ENCODE measurements at regions not wholly inside any gene's neighbourhood (a gene's known extent, or its start where the extent isn't known, plus 50 kb on each side); places are given as distances from the start of the nearest gene placed in this dataset.

GRCh38 chr2:18856765-18857164 is 267.4 kb upstream of the NT5C1B start:
- no peak for DNase-seq

GRCh38 chr2:18855027-18855426 is 265.7 kb upstream of the NT5C1B start:
- no peak for DNase-seq

GRCh38 chr2:18849841-18850578 is 260.6 kb upstream of the NT5C1B start:
- DNase-seq, result no peak

GRCh38 chr2:18848646-18849045 is 259.3 kb upstream of the NT5C1B start:
- no peak for DNase-seq

GRCh38 chr2:18845854-18846445 is 256.6 kb upstream of the NT5C1B start:
- no peak for DNase-seq

- no peak for DNase-seq
Observed at GRCh38 chr2:18842836-18843235, 253.5 kb upstream of the NT5C1B start.

GRCh38 chr2:18841248-18842150 is 252.1 kb upstream of the NT5C1B start:
- no peak for DNase-seq

GRCh38 chr2:18837240-18837639 is 247.9 kb upstream of the NT5C1B start:
- DNase-seq, result no peak

- no peak for DNase-seq
Observed at GRCh38 chr2:18836436-18836835, 247.1 kb upstream of the NT5C1B start.

GRCh38 chr2:18835787-18836186 is 246.4 kb upstream of the NT5C1B start:
- DNase-seq, result no peak

- no peak for DNase-seq
Observed at GRCh38 chr2:18834341-18834740, 245.0 kb upstream of the NT5C1B start.

- DNase-seq, result no peak
Observed at GRCh38 chr2:18833941-18834340, 244.6 kb upstream of the NT5C1B start.

- no peak for DNase-seq
Observed at GRCh38 chr2:18831916-18832510, 242.6 kb upstream of the NT5C1B start.

GRCh38 chr2:18830962-18831361 is 241.6 kb upstream of the NT5C1B start:
- no peak for DNase-seq

- DNase-seq, result no peak
Observed at GRCh38 chr2:18829976-18830375, 240.6 kb upstream of the NT5C1B start.

GRCh38 chr2:18829251-18829902 is 240.0 kb upstream of the NT5C1B start:
- no peak for DNase-seq

GRCh38 chr2:18828296-18828695 is 238.9 kb upstream of the NT5C1B start:
- DNase-seq, result no peak

- DNase-seq, result no peak
Observed at GRCh38 chr2:18825838-18826237, 236.5 kb upstream of the NT5C1B start.

GRCh38 chr2:18824915-18825314 is 235.5 kb upstream of the NT5C1B start:
- DNase-seq, result no peak

- DNase-seq, result no peak
Observed at GRCh38 chr2:18824325-18824790, 235.0 kb upstream of the NT5C1B start.

GRCh38 chr2:18821431-18821830 is 232.1 kb upstream of the NT5C1B start:
- DNase-seq, result no peak

- DNase-seq, result no peak
Observed at GRCh38 chr2:18820966-18821365, 231.6 kb upstream of the NT5C1B start.

GRCh38 chr2:18819566-18819965 is 230.2 kb upstream of the NT5C1B start:
- DNase-seq, result no peak
